A549 (cell line): ENCODE measurements at regions not wholly inside any gene's neighbourhood (a gene's known extent, or its start where the extent isn't known, plus 50 kb on each side); places are given as distances from the start of the nearest gene placed in this dataset.

Experiments used
- ATAC-seq, 2 experiments: fragments of 200-7000 bp in 1 of 2; fragments of >200 bp in 1 of 2; cut with Nextera tagmentation in 1 of 2; cut with Tn5 transposase in 1 of 2; 3 replicates each; pipeline versions ENCODE4 v1.8.0 to v1.9.1; 2018 to 2020; ENCODE audit warnings: mild to moderate bottlenecking in 1 of 2, moderate library complexity in 1 of 2
- CTCF ChIA-PET: fragments of 300-600 bp; sonication (Branson Sonifier 250); formaldehyde crosslinking; extraction: SDS; loops from one replicate; lab custom pipeline; 2021; ENCODE audit warnings: antibody characterized with exemption, inconsistent platforms; lab: Yijun Ruan, JAX
- POLR2A ChIA-PET: fragments of 350-600 bp; formaldehyde crosslinking; extraction: SDS; loops from one replicate; lab custom pipeline; 2021; ENCODE audit warnings: antibody characterized with exemption, inconsistent platforms; lab: Yijun Ruan, JAX
- DNase-seq, 2 experiments: peaks; one replicate each; pipeline versions ENCODE4 v3.0.0 to v3.0.0-alpha.2; 2011 to 2016; ENCODE audit warnings: low read depth in 1 of 2, low spot score in 1 of 2
- FAIRE-seq: peaks from 2 replicates; lab custom pipeline; 2011; peaks lifted over from hg19 to GRCh38; lab: Jason Lieb, UNC
- H3K27ac ChIP-seq, 2 experiments: fragments of >200 bp; sonication (Bioruptor Twin); formaldehyde crosslinking; 3 replicates each; pipeline ENCODE4 v1.5.1; 2016 to 2017
- H3K4me1 ChIP-seq: fragments of >200 bp; sonication (Bioruptor Twin); formaldehyde crosslinking; 3 replicates; pipeline ENCODE4 v1.6.1; 2016
- H3K4me2 ChIP-seq: fragments of >200 bp; sonication (Bioruptor Twin); formaldehyde crosslinking; 3 replicates; pipeline ENCODE4 v1.6.1; 2016
- H3K4me3 ChIP-seq: fragments of >200 bp; sonication (Bioruptor Twin); formaldehyde crosslinking; 3 replicates; pipeline ENCODE4 v1.5.1; 2016
- H3K9me3 ChIP-seq: fragments of >200 bp; sonication (Bioruptor Twin); formaldehyde crosslinking; 3 replicates; pipeline ENCODE4 v1.6.1; 2016
- ATOH8 ChIP-seq: fragments of 250-450 bp; sonication (Bioruptor Pico); IDR thresholded peaks from 2 replicates; pipeline ENCODE4 v1.5.0; 2020; ENCODE audit warnings: low read depth, mild to moderate bottlenecking, moderate library complexity
- CBX2 ChIP-seq: fragments of 200-600 bp; sonication (generic); IDR thresholded peaks from 2 replicates; pipeline ENCODE4 v1.6.1; 2016; ENCODE audit warnings: low read depth, mild to moderate bottlenecking, borderline replicate concordance
- CBX8 ChIP-seq: fragments of 200-600 bp; sonication (generic); IDR thresholded peaks from 2 replicates; pipeline ENCODE4 v1.6.1; 2016
- CHD2 ChIP-seq: fragments of 150-350 bp; IDR thresholded peaks from 2 replicates; pipeline ENCODE4 v1.6.1; 2014; ENCODE audit warnings: low read length; ENCODE audit not compliant: partially characterized antibody
- CTCF ChIP-seq: fragments of >200 bp; sonication (Bioruptor Twin); formaldehyde crosslinking; IDR thresholded peaks from 3 replicates; pipeline ENCODE4 v1.5.1; 2016
- EHMT2 ChIP-seq: fragments of 200-600 bp; sonication (generic); IDR thresholded peaks from 2 replicates; pipeline ENCODE4 v1.6.1; 2016; ENCODE audit warnings: antibody characterized with exemption, low read depth, mild to moderate bottlenecking, moderate library complexity
- ELK1 ChIP-seq: fragments of 150-350 bp; IDR thresholded peaks from 2 replicates; pipeline ENCODE4 v1.6.1; 2014; ENCODE audit warnings: low read depth, mild to moderate bottlenecking, low read length
- EP300 ChIP-seq, 2 experiments: fragments of >200 bp; sonication (Bioruptor Twin); formaldehyde crosslinking; IDR thresholded peaks; 2 replicates in 1 of 2; 3 replicates in 1 of 2; pipeline ENCODE4 v1.6.1; 2016 to 2017
- FOSB ChIP-seq: fragments of 250-450 bp; sonication (Bioruptor Pico); IDR thresholded peaks from 2 replicates; pipeline ENCODE4 v1.5.0; 2020; ENCODE audit warnings: mild to moderate bottlenecking, moderate library complexity
- GATA3 ChIP-seq: IDR thresholded peaks from 2 replicates; pipeline ENCODE4 v1.6.1; 2012; ENCODE audit warnings: borderline replicate concordance
- HMGXB4 ChIP-seq: fragments of 250-450 bp; sonication (Bioruptor Pico); IDR thresholded peaks from 2 replicates; pipeline ENCODE4 v1.5.0; 2021; ENCODE audit warnings: mild to moderate bottlenecking, moderate library complexity, borderline replicate concordance
- HOXA7 ChIP-seq: fragments of 250-450 bp; sonication (Bioruptor Pico); IDR thresholded peaks from 2 replicates; pipeline ENCODE4 v1.5.0; 2020; ENCODE audit warnings: mild to moderate bottlenecking, moderate library complexity
- HOXB5 ChIP-seq: fragments of 250-450 bp; sonication (Bioruptor Pico); IDR thresholded peaks from 2 replicates; pipeline ENCODE4 v1.5.0; 2020; ENCODE audit warnings: mild to moderate bottlenecking, moderate library complexity
- MAZ ChIP-seq: fragments of 150-350 bp; IDR thresholded peaks from 2 replicates; pipeline ENCODE4 v1.6.1; 2014; ENCODE audit warnings: antibody characterized with exemption, low read depth, low read length, borderline replicate concordance
- MYC ChIP-seq: IDR thresholded peaks from 2 replicates; pipeline ENCODE4 v1.6.1; 2012; ENCODE audit warnings: mild to moderate bottlenecking, inconsistent platforms, low read length, improper control_type of control experiment, borderline replicate concordance
- NR3C1 ChIP-seq: fragments of >200 bp; sonication (Bioruptor Twin); formaldehyde crosslinking; IDR thresholded peaks from 3 replicates; pipeline ENCODE4 v1.6.1; 2017
- RAD21 ChIP-seq, 2 experiments: fragments of >200 bp in 1 of 2; sonication (Bioruptor Twin) in 1 of 2; formaldehyde crosslinking in 1 of 2; IDR thresholded peaks in 1 of 2; conservative IDR thresholded peaks in 1 of 2; 2 replicates in 1 of 2; 3 replicates in 1 of 2; pipeline ENCODE4 v1.6.1; 2012 to 2018; ENCODE audit warnings: inconsistent platforms in 1 of 2
- RCOR1 ChIP-seq: fragments of 150-350 bp; IDR thresholded peaks from 2 replicates; pipeline ENCODE4 v1.6.1; 2014; ENCODE audit warnings: antibody characterized with exemption, low read length, low read depth
- REST ChIP-seq: fragments of 200-600 bp; sonication (generic); IDR thresholded peaks from 2 replicates; pipeline ENCODE4 v1.6.1; 2016; ENCODE audit warnings: antibody characterized with exemption, mild to moderate bottlenecking, moderate library complexity
- RFX5 ChIP-seq: fragments of 450-650 bp; IDR thresholded peaks from 2 replicates; pipeline ENCODE4 v1.7.1; 2014; ENCODE audit warnings: antibody characterized with exemption, mild to moderate bottlenecking, moderate library complexity
- RNF2 ChIP-seq: fragments of 200-600 bp; sonication (generic); IDR thresholded peaks from 2 replicates; pipeline ENCODE4 v1.6.1; 2016; ENCODE audit warnings: low read depth, mild to moderate bottlenecking, antibody characterized with exemption, moderate library complexity, borderline replicate concordance
- TFCP2L1 ChIP-seq: fragments of 250-450 bp; sonication (Bioruptor Pico); IDR thresholded peaks from 2 replicates; pipeline ENCODE4 v1.5.0; 2021; ENCODE audit warnings: mild to moderate bottlenecking
- TP53 ChIP-seq: fragments of 250-450 bp; sonication (Bioruptor Pico); IDR thresholded peaks from 2 replicates; pipeline ENCODE4 v1.5.0; 2021; ENCODE audit warnings: mild to moderate bottlenecking, moderate library complexity
- ZC3H11A ChIP-seq: fragments of 450-650 bp; IDR thresholded peaks from 2 replicates; pipeline ENCODE4 v1.6.1; 2014; ENCODE audit warnings: antibody characterized with exemption, mild to moderate bottlenecking
- WGBS: methylation state at CpG from one replicate; pipeline ENCODE4 v1.1.6; 2017; ENCODE audit errors: missing lambda C conversion rate; 5-methylcytosine and 5-hydroxymethylcytosine counted together

- CTCF ChIA-PET: no interaction called here
- Histone ChIP-seq H3K4me1 (no peaks in the 10 kb centered on the region), H3K27ac (no peak overlapping the region), H3K4me2 (no peak overlapping the region), H3K4me3 (no peak overlapping the region), H3K9me3 (no peaks in the 10 kb centered on the region)
- no peak for FAIRE-seq
- WGBS: 10% methylated on average over 4 of the region's 5 CpGs
- TF ChIP-seq RAD21 (conservative IDR thresholded peaks at IDR 0.05 in 1 of 2, IDR thresholded peaks at IDR 0.05 in 1 of 2) (no peak), CBX8 (no peak), REST (no peak), TP53 (no peak), HMGXB4 (CRISPR knock-in tag) (no peak), NR3C1 (no peak), HOXA7 (CRISPR knock-in tag) (no peak), HOXB5 (CRISPR knock-in tag) (no peak), RNF2 (no peak), EHMT2 (no peak), FOSB (CRISPR knock-in tag) (no peak), ATOH8 (CRISPR knock-in tag) (no peak), ZC3H11A (no peak), MYC (no peak), CTCF (no peak), RFX5 (no peak), MAZ (no peak)
- no peak for DNase-seq
- no peak for ATAC-seq
- POLR2A ChIA-PET: no interaction called here
These were observed 599.1 kb downstream of the NPHP4 start for GRCh38 chr1:5393146-5393545.

GRCh38 chr1:5391725-5392124 is 600.5 kb downstream of the NPHP4 start:
- no peak overlapping the region for H3K4me3 ChIP-seq
- H3K4me1 ChIP-seq: no peaks in the 10 kb centered on the region
- 65% methylated on average over 9 of the region's 12 CpGs for WGBS
- no peaks in the 10 kb centered on the region for H3K9me3 ChIP-seq
- no peak overlapping the region for H3K27ac ChIP-seq
- ChIA-PET CTCF (no interaction called here), POLR2A (no interaction called here)
- no peak overlapping the region for H3K4me2 ChIP-seq
- FAIRE-seq (no peak), ATAC-seq (no peak), DNase-seq (no peak)
- no peak for TF ChIP-seq RCOR1
- TF ChIP-seq CBX2: no peak
- no peak for TF ChIP-seq ELK1
- no peak for TF ChIP-seq REST
- no peak for TF ChIP-seq TFCP2L1 (CRISPR knock-in tag)
- no peak for TF ChIP-seq GATA3
- no peak for TF ChIP-seq MAZ
- TF ChIP-seq CHD2: no peak
- TF ChIP-seq RAD21 (conservative IDR thresholded peaks at IDR 0.05 in 1 of 2, IDR thresholded peaks at IDR 0.05 in 1 of 2): no peak
- TF ChIP-seq EP300 (IDR thresholded peaks at IDR 0.05): no peak
- no peak for TF ChIP-seq ZC3H11A
